Fibroblast of peridontal ligament (primary cell): ENCODE measurements at regions not wholly inside any gene's neighbourhood (a gene's known extent, or its start where the extent isn't known, plus 50 kb on each side); places are given as distances from the start of the nearest gene placed in this dataset.
"Not testable (repeated sequence)": the region's sequence is repeated elsewhere in the genome, so short reads cannot be mapped to it uniquely, and the experiment has no call there.

Experiments used
- DNase-seq: peaks from one replicate; pipeline ENCODE4 v3.0.0-alpha.2; 2010; ENCODE audit errors: extremely low read depth

- DNase-seq = not testable (repeated sequence)
Measured at GRCh38 chr2:111532682-111533556, 351.1 kb downstream of the ANAPC1 start.

- DNase-seq = peak; percentile 18
Measured at GRCh38 chr2:111533557-111534247, 350.3 kb downstream of the ANAPC1 start.

- DNase-seq = peak; percentile 71
Measured at GRCh38 chr2:111534910-111535352, 349.1 kb downstream of the ANAPC1 start.

GRCh38 chr2:111535404-111535803 is 348.6 kb downstream of the ANAPC1 start:
- DNase-seq = peak; percentile 48

- no peak for DNase-seq
Measured at GRCh38 chr2:111537078-111537655, 346.8 kb downstream of the ANAPC1 start.

- not testable (repeated sequence) for DNase-seq
Measured at GRCh38 chr2:111539991-111540390, 344.0 kb downstream of the ANAPC1 start.

- DNase-seq = peak; percentile 31
Measured at GRCh38 chr2:111542120-111542774, 341.7 kb downstream of the ANAPC1 start.

- not testable (repeated sequence) for DNase-seq
Measured at GRCh38 chr2:111544006-111544405, 340.0 kb downstream of the ANAPC1 start.

GRCh38 chr2:111545723-111546431 is 338.1 kb downstream of the ANAPC1 start:
- DNase-seq = not testable (repeated sequence)

GRCh38 chr2:111546578-111546977 is 337.4 kb downstream of the ANAPC1 start:
- not testable (repeated sequence) for DNase-seq

- not testable (repeated sequence) for DNase-seq
Measured at GRCh38 chr2:111549174-111549573, 334.8 kb downstream of the ANAPC1 start.

GRCh38 chr2:111551428-111551827 is 332.6 kb downstream of the ANAPC1 start:
- not testable (repeated sequence) for DNase-seq

- not testable (repeated sequence) for DNase-seq
Measured at GRCh38 chr2:111552625-111553024, 331.4 kb downstream of the ANAPC1 start.

GRCh38 chr2:111559301-111559700 is 324.7 kb downstream of the ANAPC1 start:
- DNase-seq = not testable (repeated sequence)

GRCh38 chr2:111559814-111560213 is 324.2 kb downstream of the ANAPC1 start:
- DNase-seq = not testable (repeated sequence)

- not testable (repeated sequence) for DNase-seq
Measured at GRCh38 chr2:111566068-111566467, 317.9 kb downstream of the ANAPC1 start.

GRCh38 chr2:111567233-111567632 is 316.8 kb downstream of the ANAPC1 start:
- DNase-seq = not testable (repeated sequence)

- DNase-seq = not testable (repeated sequence)
Measured at GRCh38 chr2:111569356-111570199, 314.4 kb downstream of the ANAPC1 start.

- DNase-seq = peak; percentile 14
Measured at GRCh38 chr2:111570300-111571114, 313.5 kb downstream of the ANAPC1 start.
